SK-N-SH (cell line): ENCODE measurements at regions not wholly inside any gene's neighbourhood (a gene's known extent, or its start where the extent isn't known, plus 50 kb on each side); places are given as distances from the start of the nearest gene placed in this dataset.

Experiments
- CTCF ChIA-PET: fragments of 300-600, 350-600 bp; formaldehyde crosslinking; extraction: SDS; loops from one replicate; lab custom pipeline; 2021; lab: Yijun Ruan, JAX
- POLR2A ChIA-PET: fragments of 350-600 bp; sonication (Branson Sonifier 250); formaldehyde crosslinking; extraction: SDS; loops from one replicate; lab custom pipeline; 2020; ENCODE audit warnings: antibody characterized with exemption, inconsistent platforms; lab: Yijun Ruan, JAX
- DNase-seq: peaks from one replicate; pipeline ENCODE4 v3.0.0; 2012
- H2AFZ ChIP-seq: fragments of 200-600 bp; sonication (generic); 2 replicates; pipeline ENCODE4 v1.8.1; 2016; ENCODE audit warnings: antibody characterized with exemption, mild to moderate bottlenecking, low read depth
- H3F3A ChIP-seq: fragments of 200-600 bp; sonication (generic); replicated peaks from 2 replicates; pipeline ENCODE3; 2016; ENCODE audit warnings: antibody characterized with exemption, mild to moderate bottlenecking; ENCODE audit not compliant: insufficient read depth
- H3K27ac ChIP-seq, 2 experiments: fragments of 200-500 bp in 1 of 2; fragments of 200-600 bp in 1 of 2; sonication (Bioruptor generic) in 1 of 2; sonication (generic), shearing (Covaris generic) in 1 of 2; 2 replicates each; pipeline versions ENCODE4 v1.5.1 to v1.6.1; 2014 to 2016; ENCODE audit warnings: low read depth in 2 of 2, inconsistent platforms in 1 of 2, low read length in 1 of 2, mild to moderate bottlenecking in 1 of 2, mixed read lengths in 1 of 2
- H3K27me3 ChIP-seq: fragments of 200-600 bp; sonication (generic), shearing (Covaris generic); 2 replicates; pipeline ENCODE4 v1.6.1; 2016; ENCODE audit warnings: mixed run types; ENCODE audit not compliant: insufficient read depth
- H3K36me3 ChIP-seq, 2 experiments: fragments of 200-500 bp in 1 of 2; fragments of 200-600 bp in 1 of 2; sonication (Bioruptor generic) in 1 of 2; sonication (generic) in 1 of 2; replicated peaks in 1 of 2; 2 replicates each; pipeline versions ENCODE3 to v1.5.1; 2014 to 2016; ENCODE audit warnings: low read length in 1 of 2, mild to moderate bottlenecking in 1 of 2; ENCODE audit not compliant: insufficient read depth in 2 of 2, control insufficient read depth in 1 of 2
- H3K4me1 ChIP-seq, 2 experiments: fragments of 200-500 bp in 1 of 2; fragments of 200-600 bp in 1 of 2; sonication (Bioruptor generic) in 1 of 2; sonication (generic), shearing (Covaris generic) in 1 of 2; 2 replicates each; pipeline versions ENCODE4 v1.5.1 to v1.6.1; 2014 to 2016; ENCODE audit warnings: low read depth in 1 of 2, low read length in 1 of 2, mixed run types in 1 of 2; ENCODE audit not compliant: insufficient read depth in 2 of 2, control insufficient read depth in 1 of 2
- H3K4me2 ChIP-seq: fragments of 200-600 bp; sonication (generic), shearing (Covaris generic); 2 replicates; pipeline ENCODE4 v1.6.1; 2017; ENCODE audit warnings: mixed run types
- H3K4me3 ChIP-seq, 2 experiments: fragments of 200-500 bp in 1 of 2; fragments of 200-600 bp in 1 of 2; sonication (Bioruptor generic) in 1 of 2; sonication (generic), shearing (Covaris generic) in 1 of 2; 2 replicates each; pipeline versions ENCODE4 v1.5.1 to v1.8.1; 2014 to 2016; ENCODE audit warnings: low read depth in 2 of 2, inconsistent platforms in 1 of 2, low read length in 1 of 2, mild to moderate bottlenecking in 1 of 2, mixed read lengths in 1 of 2, moderate library complexity in 1 of 2
- H3K79me2 ChIP-seq: fragments of 200-600 bp; sonication (generic); 2 replicates; pipeline ENCODE4 v1.8.1; 2017; ENCODE audit warnings: mild to moderate bottlenecking; ENCODE audit not compliant: insufficient read depth
- H3K9ac ChIP-seq: fragments of 200-600 bp; sonication (generic); 2 replicates; pipeline ENCODE4 v1.6.1; 2017; ENCODE audit warnings: mixed run types
- H3K9me2 ChIP-seq: fragments of 200-600 bp; sonication (generic); 2 replicates; pipeline ENCODE4 v1.6.1; 2017; ENCODE audit warnings: mixed run types
- H3K9me3 ChIP-seq: fragments of 200-600 bp; sonication (generic); 2 replicates; pipeline ENCODE4 v1.6.1; 2017; ENCODE audit warnings: mixed run types, mild to moderate bottlenecking, moderate library complexity
- H4K20me1 ChIP-seq: fragments of 200-600 bp; sonication (generic); 2 replicates; pipeline ENCODE4 v1.6.1; 2017; ENCODE audit warnings: mild to moderate bottlenecking, mixed run types; ENCODE audit not compliant: insufficient read depth
- ELF1 ChIP-seq: IDR thresholded peaks from 2 replicates; pipeline ENCODE4 v1.4.0; 2012
- EP300 ChIP-seq, 2 experiments: IDR thresholded peaks; 2 replicates each; pipeline versions ENCODE4 v1.4.0 to v1.6.1; 2012; ENCODE audit warnings: borderline replicate concordance in 1 of 2, low read depth in 1 of 2, low read length in 1 of 2
- EZH2phosphoT487 ChIP-seq: fragments of 200-600 bp; sonication (generic); IDR thresholded peaks from 2 replicates; pipeline ENCODE4 v1.6.1; 2017; ENCODE audit warnings: low read depth, mixed run types, mild to moderate bottlenecking, antibody characterized with exemption, moderate library complexity, borderline replicate concordance
- FOXJ3 ChIP-seq: sonication (generic); formaldehyde crosslinking; IDR thresholded peaks from 2 replicates; pipeline ENCODE4 v1.5.1; 2020; ENCODE audit warnings: mild to moderate bottlenecking, missing genetic modification reagents
- GATA2 ChIP-seq: sonication (generic); formaldehyde crosslinking; IDR thresholded peaks from 2 replicates; pipeline ENCODE4 v1.5.0; 2020; ENCODE audit warnings: mild to moderate bottlenecking, missing genetic modification reagents
- MEF2A ChIP-seq: IDR thresholded peaks from 2 replicates; pipeline ENCODE4 v1.4.0; 2012; ENCODE audit warnings: low read depth, borderline replicate concordance
- NFIC ChIP-seq: IDR thresholded peaks from 2 replicates; pipeline ENCODE4 v1.4.0; 2012; ENCODE audit warnings: borderline replicate concordance
- NRF1 ChIP-seq: IDR thresholded peaks from 2 replicates; pipeline ENCODE4 v1.6.1; 2012; ENCODE audit warnings: low read depth, mild to moderate bottlenecking, low read length
- RCOR1 ChIP-seq: fragments of 150-350 bp; IDR thresholded peaks from 2 replicates; pipeline ENCODE4 v1.6.1; 2017; ENCODE audit warnings: antibody characterized with exemption, low read length
- TEAD4 ChIP-seq: IDR thresholded peaks from 2 replicates; pipeline ENCODE4 v1.4.0; 2012; ENCODE audit warnings: mild to moderate bottlenecking, borderline replicate concordance; ENCODE audit not compliant: insufficient read depth
- YY1 ChIP-seq: IDR thresholded peaks from 2 replicates; pipeline ENCODE4 v1.4.0; 2012; ENCODE audit warnings: low read depth, mild to moderate bottlenecking
- WGBS: methylation state at CpG from one replicate; pipeline ENCODE4 v1.1.6; 2017; ENCODE audit warnings: low lambda C conversion rate; 5-methylcytosine and 5-hydroxymethylcytosine counted together
- TF ChIP-seq, protein P1 (sequence below): fragments of 150-350 bp; IDR thresholded peaks from 2 replicates; pipeline ENCODE4 v1.6.1; 2017; ENCODE audit warnings: antibody characterized with exemption, low read length, low read depth, borderline replicate concordance
- TF ChIP-seq, protein P2 (sequence below): fragments of 150-350 bp; IDR thresholded peaks from 2 replicates; pipeline ENCODE4 v1.6.1; 2016; ENCODE audit warnings: mild to moderate bottlenecking, low read depth, low read length

- Histone ChIP-seq H3K9me3 (no peaks in the 10 kb centered on the region), H2AFZ (no peak overlapping the region), H3K4me3 (no peak overlapping the region), H3K36me3 (no peaks in the 10 kb centered on the region), H3K27me3 (no peaks in the 10 kb centered on the region), H3K27ac (no peak overlapping the region), H3K9me2 (no peaks in the 10 kb centered on the region), H3K9ac (no peak overlapping the region), H3K79me2 (no peaks in the 10 kb centered on the region), H4K20me1 (no peaks in the 10 kb centered on the region)
- no peak for DNase-seq
- CTCF ChIA-PET = interaction anchor here (2.3 to 2.5 kb wide), 2 partner anchors 10 kb away, joined by 11 to 14 read pairs; no protein-coding TSS in a partner anchor
- WGBS = 53% methylated on average over 6 of the region's 6 CpGs
- TF ChIP-seq TEAD4 = no peak
- no peak for TF ChIP-seq NRF1
- TF ChIP-seq EP300 (IDR thresholded peaks at IDR 0.05; ENCODE audit: borderline replicate concordance in 1 of 2, low read depth in 1 of 2, low read length in 1 of 2) = no peak
- TF ChIP-seq, all 33 proteins: peak for 0
- Histone ChIP-seq H3F3A (no peaks in the 10 kb centered on the region), H3K4me1 (no peaks in the 10 kb centered on the region; a peak in 1 of 4 replicates), H3K4me2 (no peak overlapping the region)
- POLR2A ChIA-PET = no interaction called here
These were observed 248.3 kb downstream of the PHF14 start for GRCh38 chr7:11221984-11222383.

- CTCF ChIA-PET = interaction anchor here (1.4 to 2.5 kb wide), 2 partner anchors 12 to 251 kb away, joined by 4 to 14 read pairs (median 11); no protein-coding TSS in a partner anchor
- H3K36me3 ChIP-seq = no peaks in the 10 kb centered on the region
These were observed 250.9 kb downstream of the PHF14 start for GRCh38 chr7:11224535-11224934.

More at GRCh38 chr7:11224535-11224934, 250.9 kb downstream of the PHF14 start:
- no peak for TF ChIP-seq NFIC
- no peak for TF ChIP-seq RCOR1
- TF ChIP-seq GATA2 (CRISPR knock-in tag) = no peak
- TF ChIP-seq FOXJ3 (CRISPR knock-in tag) = no peak
- TF ChIP-seq NRF1 = no peak
- TF ChIP-seq MEF2A = no peak
- no peak for TF ChIP-seq EZH2phosphoT487
- no peak for TF ChIP-seq ELF1
- TF ChIP-seq, protein P1, sequence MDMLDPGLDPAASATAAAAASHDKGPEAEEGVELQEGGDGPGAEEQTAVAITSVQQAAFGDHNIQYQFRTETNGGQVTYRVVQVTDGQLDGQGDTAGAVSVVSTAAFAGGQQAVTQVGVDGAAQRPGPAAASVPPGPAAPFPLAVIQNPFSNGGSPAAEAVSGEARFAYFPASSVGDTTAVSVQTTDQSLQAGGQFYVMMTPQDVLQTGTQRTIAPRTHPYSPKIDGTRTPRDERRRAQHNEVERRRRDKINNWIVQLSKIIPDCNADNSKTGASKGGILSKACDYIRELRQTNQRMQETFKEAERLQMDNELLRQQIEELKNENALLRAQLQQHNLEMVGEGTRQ = no peak
- TF ChIP-seq, protein P2, sequence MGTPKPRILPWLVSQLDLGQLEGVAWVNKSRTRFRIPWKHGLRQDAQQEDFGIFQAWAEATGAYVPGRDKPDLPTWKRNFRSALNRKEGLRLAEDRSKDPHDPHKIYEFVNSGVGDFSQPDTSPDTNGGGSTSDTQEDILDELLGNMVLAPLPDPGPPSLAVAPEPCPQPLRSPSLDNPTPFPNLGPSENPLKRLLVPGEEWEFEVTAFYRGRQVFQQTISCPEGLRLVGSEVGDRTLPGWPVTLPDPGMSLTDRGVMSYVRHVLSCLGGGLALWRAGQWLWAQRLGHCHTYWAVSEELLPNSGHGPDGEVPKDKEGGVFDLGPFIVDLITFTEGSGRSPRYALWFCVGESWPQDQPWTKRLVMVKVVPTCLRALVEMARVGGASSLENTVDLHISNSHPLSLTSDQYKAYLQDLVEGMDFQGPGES = no peak
- TF ChIP-seq YY1 = no peak
- Histone ChIP-seq H3K9me2 (no peaks in the 10 kb centered on the region), H3K9me3 (no peaks in the 10 kb centered on the region), H3K27ac (no peak overlapping the region), H3K9ac (no peak overlapping the region), H3F3A (no peaks in the 10 kb centered on the region), H3K27me3 (no peaks in the 10 kb centered on the region), H4K20me1 (no peaks in the 10 kb centered on the region), H3K4me2 (no peak overlapping the region), H3K79me2 (no peaks in the 10 kb centered on the region), H3K4me3 (no peak overlapping the region), H3K4me1 (no peaks in the 10 kb centered on the region; a peak in 1 of 4 replicates), H2AFZ (no peak overlapping the region)
- DNase-seq = no peak
- POLR2A ChIA-PET = no interaction called here
